Right renal cortex interstitium (tissue), 3 donors: ENCODE measurements at regions not wholly inside any gene's neighbourhood (a gene's known extent, or its start where the extent isn't known, plus 50 kb on each side); places are given as distances from the start of the nearest gene placed in this dataset.
"Not testable (repeated sequence)": the region's sequence is repeated elsewhere in the genome, so short reads cannot be mapped to it uniquely, and the experiment has no call there.

ENCODE experiments used
- DNase-seq, 3 donors: peaks; one replicate each; pipeline ENCODE4 v3.0.0-alpha.2; 2013; ENCODE audit warnings: low read depth in 3 of 3, low spot score in 2 of 3

DNA sequence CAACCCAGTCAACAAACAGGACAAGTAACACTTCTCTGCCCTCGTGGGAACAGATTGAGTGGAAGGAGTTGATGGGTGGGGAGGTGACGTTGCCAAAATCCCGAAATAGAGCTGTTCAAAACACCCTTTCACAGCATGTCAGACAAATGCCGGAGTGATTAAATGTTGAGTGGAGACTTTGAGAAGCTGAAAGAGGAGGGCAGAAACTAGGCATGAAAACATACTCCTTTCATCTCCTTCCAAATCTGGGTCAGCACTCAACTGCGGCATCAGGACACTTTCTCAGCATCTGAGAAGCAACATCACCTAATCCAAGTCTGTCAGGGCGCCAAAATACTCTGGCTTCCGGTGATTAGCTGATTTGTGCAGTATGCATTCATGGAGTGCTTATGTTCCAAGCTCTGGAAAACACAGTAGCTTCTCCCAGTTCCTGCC lies 51.5 kb upstream of the MRI1 start:
- DNase-seq, result no peak

DNA sequence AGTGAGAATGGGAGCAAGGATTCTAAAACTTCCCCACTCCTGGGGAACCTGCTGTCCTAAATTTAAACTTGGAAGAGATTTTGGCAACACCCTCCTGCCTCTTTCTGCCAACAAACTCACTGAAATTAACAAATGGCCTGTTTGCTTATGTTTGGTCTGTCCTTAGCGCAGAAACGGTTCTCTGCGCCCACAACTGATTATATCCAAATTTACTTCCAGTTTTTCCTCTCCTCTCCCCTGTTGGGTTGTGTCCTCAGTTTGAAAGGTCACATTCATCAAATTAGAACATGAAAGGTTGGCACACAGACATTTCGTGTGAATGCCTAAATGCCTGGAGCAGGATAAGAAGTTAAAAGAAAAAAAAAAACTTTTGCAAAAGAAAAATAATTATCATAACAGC lies 56.4 kb upstream of the MRI1 start:
- DNase-seq, result no peak

DNA sequence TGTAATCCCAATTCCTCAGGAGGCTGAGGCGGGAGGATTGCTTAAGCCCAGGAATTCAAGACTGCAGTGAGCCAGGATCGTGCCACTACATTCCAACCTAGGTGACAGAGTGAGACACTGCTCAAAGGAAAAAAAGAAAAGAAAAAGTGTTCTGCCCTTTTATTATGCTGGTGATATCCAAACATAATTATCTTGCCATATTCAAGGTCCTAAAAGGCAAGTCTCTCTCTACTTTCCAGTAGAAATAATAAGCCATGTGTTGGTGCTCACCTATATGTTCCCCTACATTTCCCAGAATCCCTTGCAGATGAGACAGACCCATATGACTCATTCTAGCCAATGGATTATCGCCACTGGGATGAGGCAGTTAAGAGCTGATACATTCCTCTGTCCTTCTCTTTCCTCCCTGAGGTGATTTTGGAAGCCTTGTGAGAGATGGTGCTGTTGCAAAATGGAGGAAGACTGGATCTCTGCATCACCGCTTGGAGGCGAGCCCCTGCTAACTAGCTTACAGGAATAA lies 58.3 kb upstream of the MRI1 start:
- no peak for DNase-seq

DNA sequence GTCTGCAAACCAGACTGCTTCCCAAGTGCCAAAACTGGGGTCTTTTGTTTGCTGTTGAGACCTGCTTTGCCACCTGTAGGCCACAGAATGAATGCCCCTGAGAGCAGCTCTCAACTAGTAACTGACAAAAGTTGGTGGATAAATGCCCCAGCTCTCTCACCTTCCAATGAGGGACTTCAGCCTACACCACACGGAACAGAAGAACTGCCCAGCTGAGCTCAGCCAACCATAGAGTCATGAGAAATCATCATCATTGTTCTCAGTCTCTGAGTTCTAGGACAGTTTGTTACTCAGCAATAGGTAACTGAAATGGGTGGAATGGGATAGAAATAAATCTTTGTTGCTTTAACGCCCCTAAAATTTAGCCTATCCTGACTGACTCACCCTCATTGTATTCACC lies 59.1 kb upstream of the MRI1 start:
- DNase-seq, result no peak

DNA sequence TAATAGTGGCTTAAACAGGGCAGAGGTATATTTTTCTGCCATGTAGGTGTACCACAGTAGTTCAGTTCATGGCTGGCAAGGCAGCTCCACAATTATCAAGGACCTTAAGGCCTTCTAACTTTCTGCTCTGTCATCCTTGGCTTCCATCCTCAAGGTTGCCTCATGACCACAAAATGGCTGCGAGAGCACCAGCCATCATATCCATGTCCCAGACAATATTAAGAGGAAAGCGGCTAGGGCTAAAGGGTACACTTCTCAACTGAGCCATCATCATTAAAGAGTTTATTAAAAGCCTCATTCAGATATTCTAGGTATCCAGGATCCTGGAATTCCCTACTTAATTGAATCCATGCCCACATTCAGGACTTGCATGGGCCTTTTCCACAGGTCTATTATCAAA lies 62.7 kb upstream of the MRI1 start:
- no peak for DNase-seq

DNA sequence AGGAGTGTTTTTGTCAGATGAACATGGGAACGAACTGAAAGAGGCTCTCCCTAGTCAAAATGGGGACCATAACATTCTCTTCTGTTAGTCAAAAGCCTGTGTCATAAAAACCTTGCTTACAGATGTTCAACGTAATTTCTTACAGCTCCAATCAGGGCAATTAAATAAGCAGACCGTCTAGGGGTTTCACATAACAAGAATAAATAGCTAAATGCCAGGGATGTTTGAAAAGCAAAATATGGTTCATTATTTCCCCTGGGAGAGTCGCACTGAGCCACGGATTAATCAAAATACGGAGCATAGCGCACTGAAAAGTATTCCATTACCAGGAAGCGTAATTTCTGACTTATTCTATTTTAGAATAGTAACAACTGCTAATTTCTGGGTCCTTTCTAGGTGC lies 63.7 kb upstream of the MRI1 start:
- DNase-seq, result no peak

DNA sequence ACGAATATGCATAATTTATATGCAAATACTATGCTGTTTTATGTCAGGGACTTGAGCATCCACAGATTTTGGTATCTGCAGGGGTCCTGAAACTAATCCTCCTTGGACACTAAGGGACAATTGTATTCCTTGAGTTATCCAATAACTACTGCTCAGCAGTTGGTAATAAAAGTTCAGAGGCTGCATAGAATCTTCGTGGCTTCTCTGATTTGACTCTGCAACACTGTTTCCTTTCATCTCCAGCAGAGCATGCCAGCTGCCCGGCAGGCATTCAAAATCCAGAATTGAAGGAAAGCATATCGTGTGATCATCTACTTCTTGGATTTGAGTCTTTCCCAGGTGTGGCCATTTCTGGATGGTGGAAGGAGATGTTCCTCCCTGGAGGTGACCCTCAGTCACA lies 64.5 kb upstream of the MRI1 start:
- no peak for DNase-seq

DNA sequence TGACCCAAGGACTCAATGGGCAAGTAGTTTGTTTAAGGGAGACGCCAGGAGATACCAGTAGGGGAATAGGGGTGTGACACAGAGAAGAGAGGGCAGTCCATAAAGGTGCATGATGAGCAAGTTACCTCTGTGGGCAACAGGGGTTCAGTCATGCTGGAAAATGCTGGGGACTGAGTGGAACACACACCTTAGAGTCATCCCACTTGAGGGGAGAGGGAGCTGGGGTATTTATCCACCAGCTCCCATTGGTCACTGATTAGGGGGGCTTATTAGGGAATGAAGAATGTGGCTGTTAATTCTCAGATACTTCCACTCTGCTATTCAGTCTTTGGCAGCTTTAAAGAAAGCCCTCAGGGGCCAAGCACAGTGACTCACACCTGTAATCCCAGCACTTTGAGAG lies 67.5 kb upstream of the MRI1 start:
- DNase-seq, result no peak

DNA sequence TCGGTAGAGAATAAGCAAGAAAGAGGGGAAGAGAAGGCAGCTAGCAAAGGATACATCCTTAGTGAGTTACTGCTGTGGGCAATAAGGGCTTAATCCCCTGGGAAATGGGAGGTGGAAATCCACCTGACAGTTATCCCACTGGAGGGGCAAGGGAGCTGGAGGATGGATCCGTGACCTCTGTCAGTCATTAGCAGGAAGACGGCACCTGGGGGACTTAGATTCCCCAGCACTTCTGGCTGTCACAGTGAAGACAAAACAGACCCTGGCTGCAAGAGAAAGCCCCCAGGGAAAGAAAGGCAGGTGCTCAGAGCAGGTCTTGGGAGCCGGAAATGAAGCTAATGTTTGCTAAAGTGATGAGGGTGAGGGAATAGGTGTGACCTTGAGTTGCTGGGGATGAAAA lies 70.4 kb upstream of the MRI1 start:
- no peak for DNase-seq

DNA sequence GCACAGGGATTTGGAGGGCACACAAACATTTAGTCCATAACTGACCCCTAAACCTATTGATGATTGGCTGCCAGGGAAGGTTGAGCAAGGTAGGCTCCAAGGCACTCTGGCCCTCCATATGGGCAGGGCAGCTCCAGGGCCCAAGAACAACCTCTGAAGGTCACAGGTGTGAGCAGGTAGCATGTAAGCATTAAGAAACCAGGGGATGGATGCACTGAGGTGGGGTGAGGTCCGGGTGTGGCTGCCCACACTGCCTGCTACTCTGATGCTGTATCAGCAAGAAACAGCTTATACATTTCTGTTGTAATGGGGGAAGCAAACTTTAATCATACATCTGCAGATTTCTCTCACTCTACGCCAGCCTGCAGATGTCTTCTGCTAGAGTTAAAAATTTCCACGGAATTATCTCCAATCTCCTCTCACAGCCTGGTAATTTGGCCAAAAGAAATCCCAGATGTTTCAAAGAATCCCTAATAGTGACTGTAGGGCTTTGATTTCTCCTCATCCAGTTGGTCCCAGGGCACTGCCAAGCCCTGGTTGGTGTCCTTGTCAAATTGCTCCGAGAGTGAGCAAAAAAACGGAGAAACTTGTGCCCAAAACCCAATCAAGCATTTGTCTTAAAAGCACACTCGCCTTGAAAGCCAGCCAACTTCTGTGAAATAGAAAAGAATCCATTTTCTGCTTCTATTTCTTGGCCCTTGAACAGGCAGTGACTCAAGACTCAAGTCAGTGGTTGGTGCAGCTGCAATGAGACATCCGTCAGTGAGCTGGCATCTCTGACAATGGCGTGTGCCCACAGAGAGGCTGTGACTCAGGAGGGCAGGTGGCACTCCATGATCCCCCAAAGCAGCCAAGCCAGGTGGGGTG lies 72.5 kb upstream of the MRI1 start:
- no peak for DNase-seq

DNA sequence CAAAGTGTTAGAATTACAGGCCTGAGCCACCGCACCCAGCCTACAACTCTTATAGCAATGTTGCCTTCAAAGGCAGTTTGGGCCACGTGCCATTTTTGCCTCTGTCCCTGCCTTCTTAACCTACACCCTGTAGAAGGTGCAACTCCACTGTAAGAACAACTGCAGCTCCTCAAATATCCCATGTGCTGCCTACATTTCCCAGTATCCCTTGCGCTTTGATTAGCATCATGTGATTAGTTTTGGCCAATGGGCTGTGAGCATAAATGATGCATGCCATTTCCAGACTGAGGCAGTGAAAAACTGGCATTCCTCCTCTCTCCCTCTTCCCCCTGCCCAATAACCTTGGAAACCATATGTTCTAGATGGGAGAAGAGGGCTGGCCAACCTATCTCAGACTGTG lies 75.2 kb upstream of the MRI1 start:
- no peak for DNase-seq

DNA sequence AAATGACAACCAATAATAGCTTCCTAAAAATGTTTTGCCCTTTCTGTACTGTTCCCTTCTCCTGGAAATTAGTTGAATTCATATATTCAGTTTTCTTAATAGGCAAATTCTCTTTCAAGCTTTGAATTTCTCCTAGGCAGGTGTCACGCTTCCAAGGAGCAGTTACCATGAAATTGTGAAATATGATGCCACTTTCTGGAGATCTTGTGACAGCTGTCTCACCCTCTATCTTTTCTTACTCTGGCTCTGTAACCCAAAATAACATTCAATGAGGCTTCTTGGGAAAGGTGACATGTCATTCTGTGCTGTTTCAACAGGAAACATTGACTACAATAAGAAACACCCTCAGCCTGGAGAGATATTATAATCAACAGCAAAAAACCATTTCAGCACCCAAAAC lies 80.3 kb upstream of the MRI1 start:
- no peak for DNase-seq

DNA sequence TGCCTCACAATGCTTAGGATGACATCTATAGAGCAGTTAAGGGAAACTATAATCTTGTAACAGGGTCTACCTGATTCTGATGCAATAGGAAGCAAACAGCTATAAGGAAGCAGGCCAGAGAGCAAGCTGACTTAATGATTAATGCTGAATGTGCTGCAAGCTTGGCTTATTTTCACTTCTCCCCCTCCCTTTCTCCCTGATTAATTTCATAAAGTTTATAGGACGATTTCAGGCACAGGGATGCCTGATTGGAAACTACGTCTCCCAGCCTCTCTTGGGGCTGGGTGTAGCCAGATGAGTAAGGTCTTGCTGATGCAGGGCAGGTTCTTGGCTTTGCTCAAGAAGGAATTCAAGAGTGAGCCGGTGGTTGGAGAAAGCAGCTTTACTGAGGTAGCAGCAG lies 82.8 kb upstream of the MRI1 start:
- no peak for DNase-seq

DNA sequence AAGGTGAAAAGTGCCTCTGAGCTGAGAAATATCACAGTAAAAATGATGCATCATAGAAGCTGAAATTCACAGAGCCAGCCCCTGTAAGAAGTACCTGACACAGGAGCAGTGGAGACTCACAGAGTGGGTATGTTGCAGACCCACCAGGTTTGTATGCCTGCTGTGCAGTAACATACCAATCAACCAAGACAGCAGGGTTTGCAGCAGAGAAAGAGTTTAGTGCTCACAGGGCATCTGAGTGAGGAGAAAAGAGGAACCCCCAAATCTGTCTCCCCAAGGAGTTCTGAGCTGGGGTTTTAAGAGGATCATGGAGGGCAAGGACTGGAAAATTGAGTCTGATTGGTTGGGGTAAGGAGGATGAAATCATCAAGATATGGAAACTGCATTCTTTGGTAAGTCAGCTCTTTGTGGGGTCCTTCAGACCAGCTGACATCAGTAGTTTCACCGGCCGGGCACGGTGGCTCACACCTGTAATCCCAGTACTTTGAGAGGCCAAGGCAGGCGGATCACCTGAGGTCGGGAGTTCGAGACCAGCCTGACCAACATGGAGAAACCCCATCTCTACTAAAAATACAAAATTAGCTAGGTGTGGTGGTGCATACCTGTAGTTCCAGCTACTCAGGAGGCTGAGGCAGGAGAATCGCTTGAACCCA lies 83.5 kb upstream of the MRI1 start:
- not testable (repeated sequence) for DNase-seq

DNA sequence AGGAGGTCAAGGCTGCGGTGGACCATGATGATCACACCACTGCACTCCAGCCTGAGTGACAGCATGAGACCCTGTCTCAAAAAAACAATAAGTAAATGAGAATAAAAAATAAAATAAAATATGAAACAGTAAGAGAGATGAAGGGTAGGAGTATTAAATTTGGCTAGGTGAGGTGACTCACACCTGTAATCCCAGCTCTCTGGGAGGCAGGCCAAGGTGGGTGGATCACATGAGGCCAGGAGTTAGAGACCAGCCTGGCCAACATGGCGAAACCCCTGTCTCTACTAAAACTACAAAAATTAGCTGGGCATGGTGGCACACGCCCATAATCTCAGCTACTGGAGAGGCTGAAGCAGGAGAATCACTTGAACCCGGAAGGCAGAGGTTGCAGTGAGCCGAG lies 87.4 kb upstream of the MRI1 start:
- not testable (repeated sequence) for DNase-seq

DNA sequence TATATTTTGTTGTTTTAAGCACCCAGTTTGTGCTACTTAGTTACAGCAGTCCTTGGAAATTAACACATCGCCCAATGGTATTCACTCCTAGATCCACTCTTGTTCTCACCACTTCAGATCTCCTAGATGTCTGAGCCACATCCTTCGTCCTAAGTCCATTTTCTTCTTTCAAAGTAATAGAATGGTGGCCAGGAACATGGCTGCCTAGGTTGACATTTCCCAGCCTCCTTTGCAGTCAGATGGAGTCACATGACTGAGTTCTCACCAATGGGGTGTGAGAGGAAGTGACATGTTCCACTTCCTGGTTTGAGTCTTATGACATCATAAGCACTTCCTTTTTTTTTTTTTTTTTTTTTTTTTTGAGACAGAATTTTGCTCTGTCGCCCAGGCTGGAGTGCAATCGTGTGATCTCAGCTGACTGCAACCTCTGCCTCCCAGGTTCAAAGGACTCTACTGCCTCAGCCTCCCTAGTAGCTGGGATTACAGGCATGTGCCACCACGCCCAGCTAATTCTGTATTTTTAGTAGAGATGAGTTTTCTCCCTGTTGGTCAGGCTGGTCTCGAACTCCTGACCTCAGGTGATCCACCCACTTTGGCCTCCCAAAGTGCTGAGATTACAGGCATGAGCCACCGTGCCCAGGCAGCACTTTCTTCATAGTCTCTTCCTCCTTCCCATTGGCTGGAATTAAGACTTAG lies 91.7 kb upstream of the MRI1 start:
- not testable (repeated sequence) for DNase-seq

DNA sequence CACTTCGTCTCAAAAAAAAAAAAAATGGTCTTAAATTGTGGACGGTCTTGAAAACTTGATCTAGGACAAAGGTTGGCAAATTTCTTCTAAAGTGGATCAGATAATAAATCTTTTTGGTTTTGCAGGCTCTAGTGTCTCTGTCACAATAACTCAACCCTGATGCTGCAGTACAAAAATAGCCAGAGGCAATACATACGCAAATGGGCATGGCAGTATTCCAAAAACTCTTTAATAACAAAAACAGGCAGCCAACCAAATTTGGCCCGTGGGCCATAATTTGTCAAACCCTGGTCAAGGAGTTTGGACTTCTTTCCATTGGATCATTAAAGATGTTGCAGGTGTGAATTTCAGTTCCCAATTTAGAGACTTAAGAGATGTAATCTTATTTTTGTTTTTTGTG lies 93.5 kb upstream of the MRI1 start:
- no peak for DNase-seq

DNA sequence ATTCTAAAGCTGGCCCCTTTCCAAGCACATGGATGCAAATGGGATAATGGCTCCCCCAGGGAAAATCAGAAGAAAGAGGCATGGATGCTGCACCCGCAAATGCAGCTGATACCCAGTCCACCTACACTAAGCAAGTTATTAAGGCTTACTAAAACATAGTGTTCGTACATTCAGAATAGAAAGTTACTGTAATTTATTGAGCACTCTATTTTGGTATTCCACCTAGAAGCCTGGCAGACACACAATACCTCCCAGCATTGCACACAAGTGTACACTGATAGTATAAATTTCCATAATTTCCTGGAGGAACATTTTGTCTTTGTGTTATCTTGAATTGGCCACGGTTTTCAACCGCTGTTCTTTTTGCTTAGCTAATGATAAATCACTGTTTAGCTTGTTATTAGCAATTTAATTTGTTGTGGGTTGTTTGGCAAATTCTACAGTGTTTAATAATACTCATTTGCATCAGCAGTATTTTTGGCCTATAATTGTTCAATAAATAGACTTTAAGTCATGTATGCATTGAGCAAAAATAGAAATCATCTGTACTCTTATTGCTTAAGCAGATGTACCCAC lies 94.5 kb upstream of the MRI1 start:
- DNase-seq, result no peak

DNA sequence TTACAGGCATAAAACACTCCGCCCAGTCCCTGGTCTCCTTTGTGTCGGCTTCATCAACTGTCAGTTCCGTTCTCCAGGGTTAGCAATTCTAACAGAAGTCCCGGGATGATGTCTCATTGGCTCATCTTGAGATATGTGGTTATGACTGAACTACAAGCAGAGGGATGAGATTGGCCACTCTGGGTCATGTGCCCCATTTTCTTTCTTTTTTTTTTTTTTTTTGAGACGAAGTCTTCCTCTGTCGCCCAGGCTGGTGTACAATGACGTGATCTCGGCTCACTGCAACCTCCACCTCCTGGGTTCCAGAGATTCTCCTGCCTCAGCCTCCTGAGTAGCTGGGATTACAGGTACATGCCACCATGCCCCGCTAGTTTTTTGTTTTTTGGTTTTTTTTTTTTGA lies 95.4 kb upstream of the MRI1 start:
- DNase-seq, result no peak

DNA sequence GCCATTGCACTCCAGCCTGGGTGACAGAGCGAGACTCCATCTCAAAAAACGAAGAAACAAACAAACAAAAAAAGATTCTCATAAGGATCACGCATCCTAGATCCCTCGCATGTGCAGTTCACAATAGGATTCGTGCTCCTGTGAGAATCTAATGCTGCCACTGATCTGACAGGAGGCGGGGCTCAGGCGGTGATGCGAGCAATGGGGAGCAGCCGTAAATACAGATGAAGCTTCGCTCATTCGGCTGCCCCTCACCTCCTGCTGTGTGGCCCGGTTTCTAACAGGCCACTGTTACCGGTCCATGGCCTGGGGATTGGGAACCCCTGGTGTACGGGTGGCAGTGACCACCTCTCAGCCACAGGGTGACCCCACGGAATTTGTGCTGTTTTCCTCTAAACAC lies 98.2 kb upstream of the MRI1 start:
- DNase-seq, result no peak
